ENCODE measurements at regions not wholly inside any gene's neighbourhood (a gene's known extent, or its start where the extent isn't known, plus 50 kb on each side); places are given as distances from the start of the nearest gene placed in this dataset.

DNA sequence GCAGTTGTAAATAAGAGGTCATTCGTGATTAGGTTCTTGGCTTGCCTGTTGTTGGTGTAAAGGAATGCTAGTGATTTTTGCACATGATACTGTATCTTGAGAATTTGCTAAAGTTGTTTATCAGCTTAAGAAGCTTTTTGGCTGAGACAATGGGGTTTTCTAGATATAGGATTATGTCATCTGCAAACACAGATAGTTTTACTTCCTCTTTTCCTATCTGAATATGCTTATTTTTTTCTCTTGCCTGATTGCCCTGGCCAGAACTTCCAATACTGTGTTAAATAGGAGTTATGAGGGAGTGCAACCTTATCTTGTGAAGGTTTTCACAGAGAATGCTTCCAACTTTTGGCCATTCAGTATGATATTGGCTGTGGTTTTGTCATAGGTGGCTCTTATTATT lies 576.1 kb upstream of the RGS18 start:
- no peak for DNase-seq (ENCODE audit: low spot score)

- DNase-seq (ENCODE audit: low spot score) = no peak
Measured at GRCh38 chr1:191585095-191585494, 573.2 kb upstream of the RGS18 start.

DNA sequence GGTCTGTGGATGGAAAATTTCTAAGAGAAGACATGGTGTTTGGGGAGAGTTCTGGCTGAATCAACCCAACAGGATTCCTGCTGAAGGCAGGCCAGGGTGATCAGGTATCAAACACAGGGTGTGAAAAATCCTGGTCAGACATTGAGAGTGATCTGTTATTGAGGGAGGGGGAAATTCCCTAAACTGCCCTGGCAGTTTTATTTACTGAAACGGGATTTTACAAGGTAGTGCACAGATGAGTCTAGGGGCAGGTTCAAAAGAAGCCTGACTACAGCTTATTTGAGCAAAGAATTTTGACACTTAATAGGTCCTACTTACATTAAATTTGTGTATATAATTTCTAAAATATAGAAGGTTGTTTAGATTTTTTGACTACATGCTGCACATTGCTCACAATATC lies 569.4 kb upstream of the RGS18 start:
- DNase-seq (ENCODE audit: low spot score) = no peak

GRCh38 chr1:191589536-191589935 lies 568.7 kb upstream of the RGS18 start:
- no peak for DNase-seq (ENCODE audit: low spot score)

DNA sequence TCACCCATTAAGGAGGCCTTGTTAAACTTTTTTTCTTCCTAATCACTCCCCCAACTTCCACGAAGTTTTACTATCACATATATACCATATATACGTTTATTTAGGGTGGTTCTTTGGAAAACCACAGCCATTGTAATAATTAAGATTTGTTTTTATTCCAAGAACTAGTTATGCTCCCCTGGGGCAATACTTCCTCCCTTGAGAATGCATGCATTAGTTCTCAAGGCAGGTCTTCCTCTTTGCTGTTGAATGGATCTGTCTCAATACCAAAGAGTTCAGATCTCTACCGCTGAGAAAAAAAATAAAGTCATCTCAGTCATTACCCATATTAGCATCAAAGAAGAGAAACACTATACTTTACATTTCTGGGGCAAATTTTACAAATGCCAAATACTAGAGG lies 567.7 kb upstream of the RGS18 start:
- no peak for DNase-seq (ENCODE audit: low spot score)

- DNase-seq (ENCODE audit: low spot score) = no peak
Measured at GRCh38 chr1:191592039-191592438, 566.2 kb upstream of the RGS18 start.

DNA sequence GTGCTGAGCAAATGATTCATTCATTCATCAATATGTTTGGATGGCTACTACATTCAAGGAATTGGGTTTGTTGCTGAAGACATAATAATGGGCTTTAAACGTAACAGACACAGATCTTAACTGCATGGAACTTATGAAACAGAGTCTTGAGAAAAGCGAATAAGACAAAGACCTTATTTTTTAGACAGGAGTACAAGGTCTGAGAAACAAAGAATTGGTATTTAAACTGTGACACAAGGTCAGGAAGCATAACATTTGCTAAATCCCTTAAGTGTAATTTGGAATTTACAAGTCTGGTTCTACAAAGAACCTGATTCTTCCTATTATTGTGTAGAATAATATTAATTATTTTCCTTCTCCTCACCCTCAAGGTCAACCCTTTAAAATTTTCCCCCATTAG lies 565.4 kb upstream of the RGS18 start:
- no peak for DNase-seq (ENCODE audit: low spot score)

DNA sequence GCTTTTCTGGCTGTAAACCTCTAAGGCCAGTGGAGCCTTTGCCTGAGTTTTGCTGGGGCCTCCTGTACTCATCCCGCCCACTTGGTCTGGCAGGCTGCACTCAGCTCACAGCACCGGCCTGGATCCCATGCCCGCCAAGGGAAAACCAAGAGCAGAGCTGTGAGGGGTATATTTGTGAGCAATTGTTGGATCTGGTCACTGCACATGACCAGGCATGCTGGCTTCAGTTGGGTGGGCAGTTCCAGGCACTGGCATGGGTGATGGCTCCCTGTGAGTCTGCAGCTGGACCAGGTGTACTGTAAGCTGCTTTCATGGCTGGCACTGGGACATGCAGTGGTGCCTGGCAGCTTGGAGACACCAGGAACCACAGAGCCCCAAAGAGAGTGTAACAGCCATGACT lies 563.1 kb upstream of the RGS18 start:
- no peak for DNase-seq (ENCODE audit: low spot score)

DNA sequence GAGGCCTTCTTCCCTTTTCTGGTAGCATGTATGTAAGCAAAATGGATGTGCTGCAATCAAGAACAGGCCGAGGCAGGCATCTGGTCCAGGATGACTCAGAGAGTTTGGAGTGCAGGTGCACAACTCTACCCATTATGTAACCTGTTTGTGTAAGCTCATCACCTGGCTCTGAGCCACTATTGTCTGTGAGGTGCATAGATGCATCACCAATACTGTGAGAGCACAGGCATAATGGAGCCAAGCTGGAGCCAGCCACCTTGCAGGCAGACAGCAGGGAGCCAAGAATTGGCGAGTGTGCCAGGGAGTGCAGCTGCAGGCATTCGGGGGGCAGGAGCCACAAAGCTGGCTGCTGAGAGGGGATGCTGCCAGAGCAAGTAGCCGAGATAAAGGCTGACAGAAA lies 549.9 kb upstream of the RGS18 start:
- DNase-seq (ENCODE audit: low spot score) = no peak

GRCh38 chr1:191609305-191609704 lies 549.0 kb upstream of the RGS18 start:
- no peak for DNase-seq (ENCODE audit: low spot score)

- DNase-seq (ENCODE audit: low spot score) = no peak
Measured at GRCh38 chr1:191615101-191615821, 543.0 kb upstream of the RGS18 start.

GRCh38 chr1:191618181-191618580 lies 540.1 kb upstream of the RGS18 start:
- no peak for DNase-seq (ENCODE audit: low spot score)

GRCh38 chr1:191620883-191621282 lies 537.4 kb upstream of the RGS18 start:
- no peak for DNase-seq (ENCODE audit: low spot score)

GRCh38 chr1:191624044-191624443 lies 534.2 kb upstream of the RGS18 start:
- no peak for DNase-seq (ENCODE audit: low spot score)

DNA sequence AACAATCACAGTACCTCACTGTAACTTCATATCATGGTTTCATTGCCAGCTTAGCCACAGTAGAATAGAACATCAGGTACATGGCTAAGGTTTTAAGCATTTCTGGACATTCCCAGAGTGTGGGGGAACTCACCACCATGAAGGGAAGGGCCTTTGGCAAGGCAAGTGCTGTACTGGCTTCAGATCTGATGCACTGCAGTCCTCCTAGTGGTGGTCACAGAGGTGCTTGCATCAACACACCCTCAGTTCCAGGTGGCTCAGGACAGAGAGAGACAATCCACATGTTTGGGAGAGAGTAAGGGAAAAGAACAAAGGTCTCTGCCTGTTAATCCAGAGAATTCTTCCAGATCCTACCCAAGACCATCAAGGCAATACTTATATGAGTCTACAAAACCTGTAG lies 528.4 kb upstream of the RGS18 start:
- DNase-seq (ENCODE audit: low spot score) = no peak

DNA sequence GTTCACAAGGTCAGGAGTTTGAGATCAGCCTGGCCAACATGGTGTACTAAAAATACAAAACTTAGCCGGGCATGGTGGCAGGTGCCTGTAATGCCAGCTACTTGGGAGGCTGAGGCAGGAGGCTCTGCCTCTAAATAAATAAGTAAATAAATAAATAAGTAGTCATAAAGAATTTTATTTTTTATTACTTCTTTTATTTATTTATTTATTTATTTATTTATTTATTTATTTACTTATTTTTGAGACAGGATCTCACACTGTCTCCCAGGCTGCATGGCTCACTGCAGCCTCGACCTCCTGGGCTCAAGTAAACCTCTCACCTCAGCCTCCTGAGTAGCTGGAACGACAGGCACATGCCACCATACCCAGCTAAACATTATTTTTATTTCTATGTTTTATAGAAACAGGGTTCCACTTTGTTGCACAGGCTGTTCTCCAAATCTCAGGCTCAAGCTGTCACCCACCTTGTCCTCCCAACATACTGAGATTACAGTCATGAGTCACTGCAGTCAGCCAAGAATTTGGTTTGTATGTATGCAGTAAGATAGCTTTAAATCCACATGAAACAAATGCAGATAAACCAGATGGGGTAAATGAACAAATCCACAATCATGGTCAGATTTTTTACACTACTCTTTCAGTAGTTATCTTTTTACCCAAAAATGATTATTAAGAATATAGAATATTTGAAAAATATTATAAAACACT lies 523.3 kb upstream of the RGS18 start:
- no peak for DNase-seq (ENCODE audit: low spot score)

DNA sequence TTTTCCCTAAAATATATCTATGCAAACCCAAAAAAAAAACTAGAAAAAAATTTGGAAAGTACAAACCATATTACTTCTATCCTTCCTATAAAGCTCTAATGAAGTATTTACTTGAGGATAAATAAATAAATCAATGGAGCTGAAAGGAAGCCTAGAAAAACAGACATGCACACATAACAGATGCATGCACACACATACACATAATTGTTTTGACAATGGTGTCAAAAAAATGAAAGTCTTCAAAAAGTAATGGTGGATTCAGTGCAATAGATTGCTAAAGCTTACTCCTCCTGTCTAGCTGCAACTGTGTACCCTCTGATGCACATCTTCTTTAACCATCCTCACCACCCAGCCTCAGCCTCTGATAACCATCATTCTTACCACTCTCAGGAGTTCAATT lies 521.9 kb upstream of the RGS18 start:
- no peak for DNase-seq (ENCODE audit: low spot score)

DNA sequence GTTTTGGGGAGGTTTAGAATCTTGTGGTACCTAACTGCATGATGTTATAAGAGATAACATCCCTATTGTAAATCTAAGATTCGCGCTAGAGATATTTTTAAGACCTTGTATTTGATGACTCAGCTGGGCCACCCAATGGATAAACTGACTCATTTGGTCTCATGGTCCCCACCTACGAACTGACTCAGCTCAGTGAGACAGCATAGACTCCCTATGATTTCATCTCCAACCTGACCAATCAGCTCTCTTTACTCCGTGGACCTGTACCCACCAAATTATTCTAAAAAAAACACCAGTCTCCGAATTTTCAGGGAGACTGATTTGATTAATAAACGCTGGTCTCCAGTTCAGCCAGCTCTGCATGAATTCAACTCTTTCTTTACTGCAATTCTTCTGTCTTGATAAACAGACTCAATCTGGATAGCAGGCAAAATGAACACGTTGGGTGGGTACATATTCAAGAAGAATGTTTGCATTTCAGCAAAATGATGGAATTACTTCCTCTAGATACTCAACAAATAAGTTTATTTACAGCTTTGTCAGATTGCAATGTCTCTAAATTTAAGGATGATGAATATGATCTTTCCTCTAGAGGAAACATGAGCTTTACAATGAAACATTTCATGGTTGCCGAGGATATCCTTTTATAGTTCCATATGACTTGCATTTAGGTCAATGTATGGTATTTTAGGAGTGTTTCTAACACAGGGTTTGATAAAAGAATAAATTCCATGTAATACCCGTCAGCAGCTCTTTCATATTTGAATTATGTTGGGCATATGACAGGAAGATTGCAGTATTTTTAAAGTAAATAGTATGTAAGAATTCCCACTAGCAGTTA lies 516.6 kb upstream of the RGS18 start:
- no peak for DNase-seq (ENCODE audit: low spot score)

GRCh38 chr1:191643060-191643459 lies 515.2 kb upstream of the RGS18 start:
- DNase-seq (ENCODE audit: low spot score) = no peak

- no peak for DNase-seq (ENCODE audit: low spot score)
Measured at GRCh38 chr1:191648939-191649338, 509.3 kb upstream of the RGS18 start.

- DNase-seq (ENCODE audit: low spot score) = no peak
Measured at GRCh38 chr1:191662051-191662450, 496.2 kb upstream of the RGS18 start.

DNA sequence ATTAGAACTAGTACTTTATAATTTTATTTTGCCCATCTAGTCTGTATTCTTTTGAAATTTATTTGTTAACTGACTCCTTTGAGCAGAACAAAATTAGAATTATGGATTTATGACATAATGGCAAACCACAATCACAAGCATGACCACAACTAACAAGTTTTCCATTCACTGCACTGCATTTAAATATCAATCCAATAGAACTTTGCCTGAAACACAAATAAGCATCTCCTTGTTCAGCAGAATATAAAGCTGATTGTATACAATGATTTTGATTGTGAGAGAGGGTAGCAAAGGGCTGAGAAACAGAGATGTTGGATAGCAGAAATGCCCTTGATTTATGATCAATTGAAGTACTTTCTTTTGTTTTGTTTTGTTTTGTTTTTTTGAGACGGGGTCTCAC lies 495.5 kb upstream of the RGS18 start:
- no peak for DNase-seq (ENCODE audit: low spot score)

- no peak for DNase-seq (ENCODE audit: low spot score)
Measured at GRCh38 chr1:191668525-191668924, 489.7 kb upstream of the RGS18 start.
